Left renal cortex interstitium (tissue), 4 donors: ENCODE measurements at regions not wholly inside any gene's neighbourhood (a gene's known extent, or its start where the extent isn't known, plus 50 kb on each side); places are given as distances from the start of the nearest gene placed in this dataset.
"Not testable (repeated sequence)": the region's sequence is repeated elsewhere in the genome, so short reads cannot be mapped to it uniquely, and the experiment has no call there.

ENCODE experiments used
- DNase-seq, 4 donors: peaks; one replicate each; pipeline ENCODE4 v3.0.0-alpha.2; 2013; ENCODE audit warnings: low read depth in 4 of 4, low spot score in 2 of 4, missing footprints in 1 of 4

GRCh38 chr6:141208101-141208500 lies 924.6 kb upstream of the GJE1 start:
- no peak for DNase-seq

GRCh38 chr6:141203902-141204575 lies 928.7 kb upstream of the GJE1 start:
- no peak for DNase-seq

- DNase-seq = no peak
These were observed 930.1 kb upstream of the GJE1 start for GRCh38 chr6:141202626-141203025.

- DNase-seq = no peak
These were observed 933.7 kb upstream of the GJE1 start for GRCh38 chr6:141199074-141199473.

GRCh38 chr6:141195251-141195832 lies 937.4 kb upstream of the GJE1 start:
- DNase-seq = no peak

GRCh38 chr6:141183368-141183767 lies 949.4 kb upstream of the GJE1 start:
- no peak for DNase-seq

- DNase-seq = not testable (repeated sequence)
These were observed 957.3 kb upstream of the GJE1 start for GRCh38 chr6:141175458-141175857.

- DNase-seq = no peak
These were observed 957.8 kb upstream of the GJE1 start for GRCh38 chr6:141174932-141175331.

GRCh38 chr6:141173529-141173928 lies 959.2 kb upstream of the GJE1 start:
- no peak for DNase-seq

GRCh38 chr6:141169419-141169818 lies 963.3 kb upstream of the GJE1 start:
- no peak for DNase-seq

- DNase-seq = no peak
These were observed 964.8 kb upstream of the GJE1 start for GRCh38 chr6:141167945-141168344.

- DNase-seq = no peak
These were observed 967.6 kb upstream of the GJE1 start for GRCh38 chr6:141165002-141165665.

- no peak for DNase-seq
These were observed 968.5 kb upstream of the GJE1 start for GRCh38 chr6:141164042-141164743.

GRCh38 chr6:141163107-141163506 lies 969.6 kb upstream of the GJE1 start:
- no peak for DNase-seq

GRCh38 chr6:141158740-141159139 lies 974.0 kb upstream of the GJE1 start:
- no peak for DNase-seq

GRCh38 chr6:141153563-141153962 lies 979.2 kb upstream of the GJE1 start:
- no peak for DNase-seq

GRCh38 chr6:141152951-141153350 lies 979.8 kb upstream of the GJE1 start:
- no peak for DNase-seq

GRCh38 chr6:141151710-141152417 lies 980.9 kb upstream of the GJE1 start:
- no peak for DNase-seq

GRCh38 chr6:141141870-141142269 lies 990.9 kb upstream of the GJE1 start:
- no peak for DNase-seq

- DNase-seq = no peak
These were observed 991.8 kb upstream of the GJE1 start for GRCh38 chr6:141140905-141141304.

- no peak for DNase-seq
These were observed 993.3 kb upstream of the GJE1 start for GRCh38 chr6:141139461-141139860.
